ENCODE measurements at regions not wholly inside any gene's neighbourhood (a gene's known extent, or its start where the extent isn't known, plus 50 kb on each side); places are given as distances from the start of the nearest gene placed in this dataset.
"Not testable (repeated sequence)": the region's sequence is repeated elsewhere in the genome, so short reads cannot be mapped to it uniquely, and the experiment has no call there.

DNA sequence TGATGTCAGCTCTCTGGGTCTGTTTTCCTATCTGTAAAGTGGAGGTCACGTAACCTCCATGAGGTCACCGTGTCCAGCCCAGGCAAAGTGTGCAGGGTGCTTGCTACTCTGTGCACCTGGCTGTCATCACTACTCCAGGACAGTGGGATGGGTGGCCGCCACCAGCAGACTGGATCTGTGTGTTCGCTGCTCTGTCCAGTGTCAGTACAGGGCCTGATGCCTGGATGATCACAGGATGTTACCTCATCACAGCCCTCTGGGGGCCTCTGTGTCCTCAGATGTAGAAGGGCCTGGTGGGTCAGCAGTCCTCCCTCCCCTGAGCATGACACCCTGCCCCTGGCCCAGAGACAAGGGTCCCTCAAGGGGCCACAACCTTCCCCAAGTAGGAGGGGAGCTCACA lies 80.0 kb downstream of the KCNJ18 start:
- intact Hi-C loops (cut with DNase I) = no loop called here
- H3K4me3 ChIP-seq = no peak overlapping the region
- TF ChIP-seq CTCF (IDR thresholded peaks at IDR 0.05) = no peak
- H3K9me3 ChIP-seq = no peaks in the 10 kb centered on the region
- no peaks in the 10 kb centered on the region for H3K4me1 ChIP-seq
- DNase-seq (no peak), ATAC-seq (no peak)
- H3K36me3 ChIP-seq = no peaks in the 10 kb centered on the region
- H3K27me3 ChIP-seq = no peaks in the 10 kb centered on the region
- no peak overlapping the region for H3K27ac ChIP-seq

- H3K36me3 ChIP-seq; H3K9me3 ChIP-seq; H3K4me3 ChIP-seq; H3K4me1 ChIP-seq; intact Hi-C loops (cut with DNase I); H3K27ac ChIP-seq; DNase-seq; ATAC-seq; H3K27me3 ChIP-seq: not testable (repeated sequence)
Observed at GRCh38 chr17:21772991-21773713, 80.8 kb downstream of the KCNJ18 start.

DNA sequence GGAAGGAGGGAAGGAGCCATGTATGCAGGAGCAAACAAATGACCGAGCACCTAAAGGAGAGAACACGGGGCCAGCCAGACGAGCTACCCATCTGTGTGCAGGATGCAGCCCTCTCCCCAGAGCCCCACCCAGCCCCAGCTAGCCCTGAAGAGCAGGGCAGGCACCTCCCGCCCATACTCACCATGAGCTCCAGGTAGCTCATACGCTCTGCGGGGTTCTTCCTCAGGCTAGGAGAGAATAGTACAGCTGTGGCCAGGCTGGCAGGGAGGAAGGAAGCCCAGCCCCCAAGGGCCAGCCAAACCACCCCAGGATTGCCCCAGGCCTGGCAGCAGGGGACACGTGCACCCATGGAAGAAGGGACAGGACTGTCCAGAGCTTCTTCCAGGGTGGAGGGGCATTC lies 81.9 kb downstream of the KCNJ18 start:
- Histone ChIP-seq H3K4me1 (no peaks in the 10 kb centered on the region), H3K4me3 (no peak overlapping the region), H3K9me3 (no peaks in the 10 kb centered on the region), H3K27me3 (no peaks in the 10 kb centered on the region), H3K27ac (no peak overlapping the region), H3K36me3 (no peaks in the 10 kb centered on the region)
- intact Hi-C loops (cut with DNase I) = no loop called here
- DNase-seq = peak; percentile 48
- no peak for TF ChIP-seq CTCF (IDR thresholded peaks at IDR 0.05)
- no peak for ATAC-seq

- H3K4me3 ChIP-seq; ATAC-seq; H3K36me3 ChIP-seq; H3K27me3 ChIP-seq; intact Hi-C loops (cut with DNase I); H3K27ac ChIP-seq; H3K9me3 ChIP-seq; H3K4me1 ChIP-seq; DNase-seq: not testable (repeated sequence)
Observed at GRCh38 chr17:21775566-21775965, 83.2 kb downstream of the KCNJ18 start.

- H3K4me3 ChIP-seq; H3K27ac ChIP-seq; intact Hi-C loops (cut with DNase I); H3K27me3 ChIP-seq; H3K4me1 ChIP-seq; H3K9me3 ChIP-seq; DNase-seq; ATAC-seq; H3K36me3 ChIP-seq: not testable (repeated sequence)
Observed at GRCh38 chr17:21776921-21777320, 84.6 kb downstream of the KCNJ18 start.

DNA sequence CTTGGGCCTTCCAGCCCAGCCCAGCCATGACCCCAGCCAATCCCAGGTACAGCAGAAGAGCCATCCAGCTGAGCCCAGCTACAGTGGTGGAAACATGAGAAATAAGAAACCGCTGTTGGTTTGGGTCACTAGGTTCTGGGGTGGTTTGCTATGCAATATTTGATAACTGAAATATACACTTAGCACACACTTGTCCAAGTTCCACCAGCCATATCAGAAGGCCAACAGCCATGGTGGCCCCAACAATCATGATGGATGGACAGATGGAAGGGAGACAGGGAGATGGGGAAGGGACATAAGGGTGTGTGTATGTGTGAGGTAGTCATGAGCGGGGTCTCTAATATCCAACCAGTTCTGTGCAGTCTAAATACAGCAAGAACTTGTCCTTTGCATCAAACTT lies 86.5 kb downstream of the KCNJ18 start:
- H3K27me3 ChIP-seq; H3K27ac ChIP-seq; H3K36me3 ChIP-seq; H3K4me1 ChIP-seq; H3K4me3 ChIP-seq; DNase-seq; intact Hi-C loops (cut with DNase I); ATAC-seq; H3K9me3 ChIP-seq: not testable (repeated sequence)

DNA sequence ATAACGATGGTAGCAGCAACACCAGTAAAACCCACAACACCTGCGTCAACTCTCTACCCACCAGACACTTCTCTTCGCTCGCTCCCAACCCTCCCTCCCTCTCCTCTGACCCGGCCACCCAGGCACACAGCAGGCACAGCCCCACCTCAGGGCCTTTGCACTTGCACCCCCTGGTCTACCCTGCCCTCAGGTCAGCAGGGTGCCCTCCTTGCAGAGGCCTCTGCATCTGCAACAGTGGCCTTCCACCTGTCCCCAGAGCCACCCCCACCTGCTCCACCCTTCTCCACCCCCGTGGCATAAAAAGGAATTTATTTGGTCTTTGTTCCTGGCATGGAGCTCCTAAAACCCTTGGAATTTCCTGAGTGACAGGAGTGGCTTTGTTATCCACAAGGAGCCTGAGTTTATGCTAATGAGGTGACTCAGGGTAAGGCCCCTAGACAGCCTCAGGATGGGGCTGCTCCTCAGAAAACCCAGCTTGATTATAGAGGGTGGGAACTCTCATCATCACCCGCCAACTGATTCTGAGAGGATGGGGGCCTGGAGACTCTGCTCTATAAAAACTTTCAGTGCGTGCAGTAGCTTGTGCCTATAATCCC lies 88.1 kb downstream of the KCNJ18 start:
- ATAC-seq = peak; percentile 27
- DNase-seq = peak; percentile 60
- H3K9me3 ChIP-seq; H3K36me3 ChIP-seq; H3K27me3 ChIP-seq; H3K27ac ChIP-seq; H3K4me1 ChIP-seq; H3K4me3 ChIP-seq; intact Hi-C loops (cut with DNase I): not testable (repeated sequence)

DNA sequence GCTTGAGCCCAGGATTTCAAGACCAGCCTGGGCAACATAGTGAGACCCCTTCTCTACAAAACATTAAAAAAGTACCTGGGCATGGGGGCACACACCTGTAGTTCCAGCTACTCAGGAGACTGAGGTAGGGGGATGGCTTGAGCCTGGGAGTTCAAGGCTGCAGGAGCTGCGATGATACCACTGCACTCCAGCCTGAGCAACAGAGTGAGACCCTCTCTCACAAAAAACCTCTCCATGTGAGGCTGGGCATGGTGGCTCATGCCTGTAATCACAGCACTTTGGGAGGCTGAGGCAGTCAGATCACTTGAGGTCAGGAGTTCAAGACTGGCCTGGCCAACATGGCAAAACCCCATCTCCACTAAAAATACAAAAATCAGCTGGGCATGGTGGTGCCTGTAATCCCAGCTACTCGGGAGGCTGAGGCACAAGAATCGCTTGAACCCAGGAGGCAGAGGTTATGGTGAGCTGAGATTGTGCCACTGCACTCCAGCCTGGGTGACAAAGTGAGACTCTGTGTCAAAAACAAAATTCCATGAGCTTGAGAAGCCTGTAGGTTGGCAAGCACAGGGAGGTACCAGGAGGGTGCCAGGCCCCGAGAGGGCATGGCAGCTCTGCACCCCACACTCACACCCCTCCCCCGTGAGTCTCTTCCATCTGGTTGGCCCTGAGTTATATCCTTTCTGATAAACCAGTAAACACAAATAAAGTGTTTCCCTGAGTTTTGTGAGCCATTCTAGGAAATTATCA lies 88.8 kb downstream of the KCNJ18 start:
- H3K27me3 ChIP-seq; H3K4me3 ChIP-seq; H3K36me3 ChIP-seq; intact Hi-C loops (cut with DNase I); H3K4me1 ChIP-seq; ATAC-seq; H3K9me3 ChIP-seq; H3K27ac ChIP-seq: not testable (repeated sequence)
- DNase-seq = peak; percentile 20

DNA sequence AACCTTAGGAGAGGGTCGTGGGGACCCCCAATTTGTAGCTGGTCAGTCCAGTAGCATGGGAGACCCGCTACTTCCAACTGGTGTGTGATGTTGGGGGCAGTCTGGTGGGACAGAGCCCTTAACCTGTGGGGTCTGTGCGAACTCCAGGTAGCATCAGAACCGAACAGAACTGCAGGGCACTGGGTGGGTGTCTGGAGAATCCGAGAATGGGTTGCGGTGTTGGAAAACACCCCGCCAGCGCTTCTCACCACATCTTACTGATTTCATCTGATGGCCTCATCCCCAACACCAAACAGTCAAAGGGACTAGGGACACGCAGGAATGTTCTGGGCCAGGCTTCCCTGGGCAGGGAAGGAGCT lies 89.3 kb downstream of the KCNJ18 start:
- H3K27me3 ChIP-seq; intact Hi-C loops (cut with DNase I); H3K27ac ChIP-seq; H3K4me1 ChIP-seq; H3K9me3 ChIP-seq; H3K4me3 ChIP-seq; H3K36me3 ChIP-seq: not testable (repeated sequence)
- ATAC-seq = peak; percentile 23
- peak; percentile 21 for DNase-seq

DNA sequence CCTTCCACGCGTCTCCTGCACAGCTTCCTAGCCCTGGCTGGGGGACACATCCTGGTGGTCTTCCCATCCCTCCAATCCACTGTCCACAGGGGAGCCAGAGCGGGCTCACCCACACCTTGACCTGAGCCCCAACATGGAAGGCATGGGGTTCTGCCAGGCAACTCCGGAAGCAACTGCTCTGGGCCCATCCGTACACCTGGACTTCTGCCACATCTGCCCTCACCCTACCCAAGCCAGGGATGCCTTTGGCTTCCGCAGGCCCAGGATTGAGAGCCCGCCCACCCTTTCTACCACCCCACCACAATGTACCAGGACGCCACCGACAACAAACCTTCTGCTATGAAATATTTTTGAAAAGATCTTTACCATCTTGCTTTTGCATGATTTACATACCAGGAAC lies 89.8 kb downstream of the KCNJ18 start:
- H3K4me3 ChIP-seq; H3K4me1 ChIP-seq; H3K36me3 ChIP-seq; intact Hi-C loops (cut with DNase I); H3K27ac ChIP-seq; H3K27me3 ChIP-seq; H3K9me3 ChIP-seq; ATAC-seq: not testable (repeated sequence)
- DNase-seq = peak; percentile 42

DNA sequence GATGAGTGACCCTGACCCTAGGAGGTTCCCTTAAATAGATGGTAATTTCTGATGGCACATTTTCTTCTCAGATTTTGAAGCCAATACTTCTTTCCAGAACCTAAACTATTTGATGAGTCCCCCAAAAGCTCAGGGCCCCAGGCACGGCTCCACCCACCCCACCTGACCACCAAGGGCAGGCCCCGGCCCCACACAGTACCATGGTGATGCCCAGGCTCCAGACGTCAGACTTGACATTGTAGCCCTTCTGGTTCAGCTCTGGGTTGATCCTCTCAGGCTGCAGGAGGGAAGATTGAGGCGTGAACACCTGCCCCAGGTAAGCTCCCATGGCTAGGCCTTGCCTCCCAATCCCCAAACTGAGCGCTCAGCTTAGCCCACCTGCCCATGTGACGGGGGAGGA lies 90.3 kb downstream of the KCNJ18 start:
- H3K4me1 ChIP-seq; H3K27me3 ChIP-seq; H3K27ac ChIP-seq; H3K9me3 ChIP-seq; H3K4me3 ChIP-seq; intact Hi-C loops (cut with DNase I); H3K36me3 ChIP-seq: not testable (repeated sequence)
- ATAC-seq = peak; percentile 18
- DNase-seq = peak; percentile 30

DNA sequence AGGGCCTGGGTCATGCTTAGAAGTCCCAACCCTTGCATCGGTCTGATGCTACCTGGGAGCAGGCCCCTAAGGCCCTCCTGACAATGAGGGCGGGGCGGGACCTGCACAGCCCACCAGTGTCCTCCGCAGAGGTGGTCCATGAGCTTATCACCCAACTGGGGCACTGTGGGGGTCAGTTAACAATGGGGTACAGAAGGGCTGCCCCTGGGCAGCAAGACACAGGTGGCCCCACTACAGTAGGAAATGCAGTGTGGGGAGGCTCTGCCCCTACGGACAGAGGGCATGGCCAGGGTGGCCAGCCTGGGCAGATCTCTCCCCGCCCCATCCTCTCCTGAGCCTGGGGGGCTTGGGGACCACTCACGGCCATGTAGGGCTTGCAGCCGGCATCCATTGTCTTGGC lies 90.7 kb downstream of the KCNJ18 start:
- peak; percentile 53 for ATAC-seq
- H3K4me3 ChIP-seq; H3K9me3 ChIP-seq; H3K4me1 ChIP-seq; H3K36me3 ChIP-seq; H3K27ac ChIP-seq; H3K27me3 ChIP-seq; intact Hi-C loops (cut with DNase I): not testable (repeated sequence)
- DNase-seq = peak; percentile 35
